ENCODE measurements at regions not wholly inside any gene's neighbourhood (a gene's known extent, or its start where the extent isn't known, plus 50 kb on each side); places are given as distances from the start of the nearest gene placed in this dataset.

- TF ChIP-seq CTCF (IDR thresholded peaks at IDR 0.05) (no peak), POLR2A (IDR thresholded peaks at IDR 0.05) (no peak)
These were observed 66.0 kb upstream of the HDAC9 start for GRCh38 chr7:18429547-18429946.
